Embryonic facial prominence (tissue), 1 donor: ENCODE measurements at regions not wholly inside any gene's neighbourhood (a gene's known extent, or its start where the extent isn't known, plus 50 kb on each side); places are given as distances from the start of the nearest gene placed in this dataset.
"Not testable (repeated sequence)": the region's sequence is repeated elsewhere in the genome, so short reads cannot be mapped to it uniquely, and the experiment has no call there.

Source experiments
- DNase-seq: peaks from one replicate; pipeline ENCODE4 v3.0.0-alpha.2; 2016; ENCODE audit errors: extremely low spot score

DNA sequence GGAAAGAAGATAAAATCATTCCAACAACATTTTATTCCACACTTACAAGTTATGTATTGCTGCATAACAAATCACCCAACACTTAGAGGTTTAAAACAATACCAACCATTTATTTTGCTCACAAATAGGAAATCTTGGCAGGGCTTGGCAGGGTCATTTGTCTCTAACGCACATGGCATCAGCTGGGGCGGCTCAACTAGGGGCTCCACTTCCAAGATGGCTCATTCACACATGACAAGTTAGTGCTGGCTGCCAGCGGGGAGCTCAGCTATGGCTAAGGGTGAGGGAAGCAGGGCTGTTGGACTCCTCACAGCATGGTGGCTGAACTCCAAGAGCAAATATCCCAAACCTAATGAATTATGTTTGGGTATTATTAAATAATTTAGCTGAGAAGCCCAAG is 377.0 kb downstream of the ZNF674 start:
- no peak for DNase-seq

DNA sequence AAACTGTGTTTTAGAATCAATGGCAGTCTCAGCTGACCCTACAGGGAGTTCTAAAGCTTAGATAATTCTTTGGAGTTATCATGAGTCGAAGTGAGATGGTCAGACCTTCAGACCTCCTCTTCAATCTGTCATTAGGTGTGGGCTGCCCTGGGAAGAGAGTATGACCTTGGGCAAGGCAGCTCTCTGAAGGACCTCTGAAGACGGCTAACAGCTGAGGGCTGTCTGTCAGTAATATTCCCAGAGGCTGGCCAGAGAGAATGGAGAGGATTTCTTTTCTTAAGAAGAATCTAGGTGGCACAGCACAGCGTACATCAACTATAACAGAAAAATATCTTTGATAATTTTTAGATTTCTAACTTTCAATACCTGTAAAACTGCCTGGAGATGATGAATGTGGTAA is 379.4 kb downstream of the ZNF674 start:
- DNase-seq: no peak

DNA sequence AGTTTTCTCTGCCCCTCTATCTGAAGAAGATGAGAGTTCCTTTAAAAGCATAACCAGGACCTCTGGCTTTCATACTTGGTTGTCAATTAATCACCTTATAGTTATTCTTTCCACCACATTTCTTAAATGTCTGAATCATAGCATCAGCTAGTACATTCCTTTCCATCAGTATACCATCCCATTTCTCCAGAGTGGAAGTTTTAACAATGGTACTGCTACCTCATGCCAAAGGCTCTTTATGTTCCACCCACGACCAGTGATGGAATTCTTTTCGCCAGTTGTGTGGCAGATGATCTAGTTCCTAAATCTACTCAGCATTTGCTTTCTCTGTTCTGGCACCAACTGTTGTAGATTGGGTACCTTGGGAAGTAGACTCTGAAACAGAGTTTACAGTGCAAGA is 379.8 kb downstream of the ZNF674 start:
- DNase-seq: no peak

DNA sequence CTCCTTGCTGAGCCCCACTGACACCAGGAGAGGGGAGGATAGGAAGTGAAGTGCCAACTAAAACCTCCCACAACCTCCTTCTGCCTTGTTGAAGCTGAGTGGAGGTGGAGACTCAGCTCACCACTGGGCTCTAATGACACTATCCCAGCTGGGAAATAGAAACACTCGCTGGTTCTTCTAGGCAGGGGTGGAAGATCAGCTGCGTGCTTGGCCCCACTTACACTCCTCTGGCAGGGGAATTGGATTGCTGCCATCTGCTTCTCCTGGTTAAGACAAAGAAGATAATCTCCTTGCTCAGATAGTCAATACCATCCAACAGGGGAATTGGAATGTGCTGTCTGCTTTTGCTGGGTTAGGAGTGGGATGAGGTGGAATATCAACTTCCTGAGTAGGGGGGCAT is 392.5 kb downstream of the ZNF674 start:
- no peak for DNase-seq

DNA sequence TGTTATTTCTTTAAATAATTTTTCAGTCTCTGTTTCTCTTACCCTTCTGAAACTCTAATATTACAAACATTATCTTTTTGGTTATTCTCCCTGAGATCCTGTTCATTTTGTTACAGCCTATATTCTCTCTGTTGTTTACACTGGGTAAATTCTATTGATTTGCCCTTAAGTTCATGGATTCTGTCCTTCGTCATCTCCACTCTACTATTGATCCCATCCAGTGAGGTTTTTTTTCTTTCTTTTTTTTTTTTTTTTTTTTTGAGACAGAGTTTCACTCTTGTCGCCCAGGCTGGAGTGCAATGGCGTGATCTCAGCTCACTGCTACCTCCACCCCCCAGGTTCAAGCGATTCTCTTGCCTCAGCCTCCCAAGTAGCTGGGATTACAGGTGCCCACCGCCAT is 393.9 kb downstream of the ZNF674 start:
- DNase-seq: not testable (repeated sequence)

DNA sequence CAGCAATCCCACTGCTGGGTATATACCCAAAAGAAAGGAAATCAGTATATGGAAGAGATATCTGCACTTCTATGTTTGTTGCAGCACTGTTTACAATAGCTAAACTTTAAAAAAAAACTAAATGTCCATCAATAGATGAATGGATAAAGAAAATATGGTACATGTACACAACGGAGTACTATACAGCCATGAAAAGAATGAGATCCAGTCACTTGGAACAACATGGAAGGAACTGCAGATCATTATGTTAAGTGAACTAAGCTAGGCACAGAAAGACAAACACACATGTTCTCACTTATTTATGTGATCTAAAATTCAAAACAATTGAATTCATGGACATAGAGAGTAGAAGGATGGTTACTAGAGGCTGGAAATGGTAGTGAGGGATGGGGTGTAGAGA is 400.7 kb downstream of the ZNF674 start:
- DNase-seq: no peak

DNA sequence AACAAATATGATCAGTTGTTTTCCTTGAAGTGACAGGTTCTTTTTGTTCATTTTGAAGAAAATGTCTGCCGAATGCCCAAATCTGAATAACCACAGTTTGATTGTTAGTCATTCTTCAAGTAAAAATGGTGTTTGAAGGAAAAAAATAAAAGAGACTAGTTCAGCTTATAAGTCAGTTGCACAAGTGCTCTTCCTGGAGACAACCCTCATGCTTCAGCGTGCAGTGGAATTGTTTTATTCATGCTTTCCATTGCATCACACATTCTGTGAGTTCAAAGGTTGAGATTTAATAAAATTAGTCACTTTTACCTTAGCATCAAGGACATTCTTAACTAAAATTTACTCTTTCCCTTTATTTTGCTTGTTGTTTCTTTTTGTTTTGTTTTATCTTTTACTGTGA is 404.9 kb downstream of the ZNF674 start:
- DNase-seq: no peak

DNA sequence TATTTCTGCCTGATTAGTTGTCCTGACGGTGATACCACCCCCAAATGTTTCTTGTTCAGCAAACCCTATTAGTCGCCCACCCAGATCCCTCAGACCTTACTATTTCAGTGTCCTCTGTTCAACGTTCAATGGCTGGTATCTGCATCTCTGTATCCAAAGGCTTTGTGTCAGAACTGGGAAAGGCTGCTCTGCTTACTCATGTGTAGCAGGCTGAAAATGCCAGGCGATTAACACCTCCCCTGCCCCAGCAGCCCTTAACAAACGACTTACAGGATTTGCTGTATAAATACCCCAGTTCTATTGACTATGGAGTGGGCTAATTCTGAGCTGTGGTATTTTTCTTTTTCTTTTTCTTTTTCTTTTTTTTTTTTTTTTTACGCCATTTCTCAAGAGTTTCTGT is 415.0 kb downstream of the ZNF674 start:
- no peak for DNase-seq

DNA sequence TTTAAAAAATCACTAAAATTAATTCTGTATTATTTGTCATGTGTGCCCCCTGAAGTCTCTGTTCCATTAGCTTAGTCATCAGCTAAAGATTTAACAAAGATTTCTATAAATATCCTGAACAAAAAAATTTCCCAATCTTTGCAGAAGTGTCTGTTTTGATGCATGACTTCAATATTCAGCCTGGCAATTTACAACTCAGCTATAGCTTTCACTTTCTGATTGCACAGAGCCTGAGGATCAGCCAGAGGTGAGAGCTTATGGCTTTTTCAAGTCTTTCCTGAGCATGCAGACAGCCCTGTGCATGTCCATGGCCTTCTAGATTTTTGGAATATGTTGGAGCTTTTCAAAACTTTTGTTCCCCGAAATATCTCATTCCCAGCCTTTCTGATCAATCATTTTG is 420.1 kb downstream of the ZNF674 start:
- DNase-seq: no peak

DNA sequence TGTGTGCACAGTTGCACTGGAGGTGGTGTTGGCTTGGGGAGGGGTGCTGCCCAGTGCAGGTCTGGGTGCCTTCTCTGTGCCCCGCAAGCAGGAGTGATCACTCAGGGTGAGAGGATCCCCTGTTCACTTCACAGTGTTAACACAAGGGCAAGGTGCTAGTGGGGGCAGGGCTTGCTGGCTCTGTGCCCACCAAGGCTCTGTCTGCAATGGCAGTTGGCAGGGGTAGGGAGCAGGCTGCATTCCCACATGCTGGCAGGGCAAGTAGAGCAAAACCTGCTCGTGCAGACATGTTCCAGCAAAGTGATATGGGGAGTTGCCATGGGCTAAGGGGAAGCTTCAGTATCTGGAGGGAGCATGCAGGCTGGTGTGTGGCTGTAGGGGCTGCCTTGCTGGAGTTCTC is 428.0 kb downstream of the ZNF674 start:
- no peak for DNase-seq

DNA sequence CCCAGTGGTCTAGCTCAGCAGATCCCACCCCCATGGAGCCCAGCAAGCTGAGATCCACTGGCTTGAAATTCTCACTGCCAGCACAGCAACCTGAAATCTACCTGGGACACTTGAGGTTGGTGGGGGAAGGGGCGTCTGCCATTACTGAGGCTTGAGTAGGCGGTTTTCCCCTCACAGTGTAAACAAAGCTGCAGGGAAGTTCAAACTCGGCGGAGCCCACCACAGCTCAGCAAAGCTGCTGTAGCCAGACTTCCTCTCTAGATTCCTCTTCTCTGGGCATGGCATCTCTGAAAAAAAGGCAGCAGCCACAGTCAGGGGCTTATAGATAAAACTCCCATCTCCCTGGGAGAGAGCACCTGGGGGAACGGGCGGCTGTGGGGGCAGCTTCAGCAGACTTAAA is 457.9 kb downstream of the ZNF674 start:
- not testable (repeated sequence) for DNase-seq

DNA sequence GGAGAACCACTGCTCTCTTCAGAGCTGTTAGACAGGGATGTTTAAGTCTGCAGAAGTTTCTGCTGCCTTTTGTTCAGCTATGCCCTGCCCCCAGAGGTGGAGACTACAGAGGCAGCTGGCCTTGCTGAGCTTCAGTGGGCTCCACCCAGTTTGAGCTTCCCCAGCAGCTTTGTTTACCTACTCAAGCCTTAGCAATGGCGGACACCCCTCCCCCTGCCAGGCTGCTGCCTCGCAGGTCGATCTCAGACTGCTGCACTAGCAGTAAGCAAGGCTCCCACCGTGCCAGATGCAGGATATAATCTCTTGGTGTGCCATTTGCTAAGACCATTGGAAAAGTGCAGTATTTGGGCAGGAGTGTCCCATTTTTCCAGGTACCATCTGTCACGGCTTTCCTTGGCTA is 465.1 kb downstream of the ZNF674 start:
- not testable (repeated sequence) for DNase-seq

DNA sequence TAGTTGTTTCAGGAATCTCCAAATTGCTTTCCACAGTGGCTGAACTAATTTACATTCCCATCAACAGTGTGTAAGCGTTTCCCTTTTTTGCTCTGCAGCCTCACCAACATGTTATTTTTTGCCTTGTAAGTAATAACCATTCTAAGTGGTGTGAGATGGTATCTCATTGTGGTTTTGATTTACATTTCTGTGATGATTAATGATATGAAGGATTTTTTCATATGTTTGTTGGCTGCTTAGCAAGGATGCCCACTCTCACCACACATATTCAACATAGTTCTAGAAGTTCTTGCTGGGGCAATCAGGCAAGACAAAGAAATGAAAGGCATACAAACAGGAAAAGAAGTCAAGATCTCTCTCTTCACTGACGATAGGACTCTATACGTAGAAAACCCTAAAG is 472.4 kb downstream of the ZNF674 start:
- DNase-seq: no peak

DNA sequence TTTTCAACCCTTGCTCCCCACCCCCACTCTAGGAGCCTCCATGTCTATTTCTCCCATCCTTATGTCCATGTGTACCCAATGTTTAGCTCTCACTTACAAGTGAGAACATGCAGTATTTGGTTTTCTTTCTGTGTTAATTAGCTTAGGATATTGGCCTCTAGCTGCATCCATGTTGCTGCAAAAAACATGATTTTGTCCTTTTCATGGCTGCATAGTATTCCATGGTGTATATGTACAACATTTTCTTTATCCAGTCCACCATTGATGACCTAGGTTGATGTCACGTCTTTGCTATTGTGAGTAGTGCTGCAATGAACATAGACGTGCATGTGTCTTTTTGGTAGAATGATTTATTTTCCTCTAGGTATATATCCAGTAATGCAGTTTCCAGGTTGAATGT is 472.8 kb downstream of the ZNF674 start:
- no peak for DNase-seq

DNA sequence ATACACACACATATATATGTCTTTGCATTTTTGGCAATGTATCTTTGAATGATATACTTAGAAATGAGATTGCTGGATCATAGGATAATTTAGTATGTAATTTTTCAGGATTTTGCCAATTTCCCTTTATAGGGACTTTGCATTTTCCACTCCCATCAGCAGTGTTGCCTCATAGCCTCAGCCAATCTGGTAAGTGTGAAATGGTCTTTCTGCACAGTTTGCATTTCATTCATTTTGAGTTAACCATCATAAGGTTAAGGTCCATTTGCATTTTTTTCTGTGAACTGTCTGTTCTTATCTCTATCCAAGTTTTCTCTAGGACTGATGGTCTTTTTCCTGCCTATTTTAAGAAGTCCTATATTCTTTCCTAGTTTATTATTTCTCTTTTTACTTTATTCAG is 474.8 kb downstream of the ZNF674 start:
- DNase-seq: no peak

DNA sequence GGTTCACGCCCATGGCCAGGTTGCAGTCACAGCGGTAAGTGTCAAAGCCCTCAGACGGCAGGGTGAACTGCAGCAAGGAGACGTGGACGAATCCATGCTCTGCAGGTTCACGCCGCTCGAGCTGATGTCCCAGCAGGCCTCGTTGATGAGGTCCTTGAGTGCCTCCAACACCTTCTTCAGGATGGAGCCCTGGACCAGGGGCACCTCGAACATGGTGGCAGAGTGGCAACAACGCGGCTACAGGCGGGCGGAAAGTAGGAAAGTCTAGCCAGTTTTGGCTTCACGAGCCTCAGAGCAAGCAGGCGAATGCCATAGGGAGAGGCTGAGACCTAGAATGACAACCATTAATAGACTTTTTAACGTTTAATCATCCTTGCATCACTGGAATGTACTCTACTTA is 485.9 kb downstream of the ZNF674 start:
- no peak for DNase-seq

DNA sequence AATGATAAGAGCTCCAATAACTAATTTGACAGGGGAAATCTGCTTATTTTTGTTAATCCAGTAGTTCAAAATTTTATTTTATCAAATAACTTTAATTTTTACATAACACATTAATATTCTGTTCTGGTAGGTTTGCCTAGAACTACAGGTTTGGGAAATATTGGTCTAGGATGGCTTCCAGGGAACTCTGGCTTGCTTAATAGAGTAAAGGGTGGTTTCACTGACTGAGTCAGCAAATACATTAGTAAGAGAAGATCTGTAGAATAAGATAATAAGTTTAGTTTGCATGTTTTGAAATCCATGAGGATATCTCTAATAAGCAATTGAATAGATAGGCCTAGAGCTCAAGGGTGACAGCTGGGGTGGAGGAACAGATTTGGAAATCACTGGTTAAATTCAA is 500.7 kb downstream of the ZNF674 start:
- no peak for DNase-seq

DNA sequence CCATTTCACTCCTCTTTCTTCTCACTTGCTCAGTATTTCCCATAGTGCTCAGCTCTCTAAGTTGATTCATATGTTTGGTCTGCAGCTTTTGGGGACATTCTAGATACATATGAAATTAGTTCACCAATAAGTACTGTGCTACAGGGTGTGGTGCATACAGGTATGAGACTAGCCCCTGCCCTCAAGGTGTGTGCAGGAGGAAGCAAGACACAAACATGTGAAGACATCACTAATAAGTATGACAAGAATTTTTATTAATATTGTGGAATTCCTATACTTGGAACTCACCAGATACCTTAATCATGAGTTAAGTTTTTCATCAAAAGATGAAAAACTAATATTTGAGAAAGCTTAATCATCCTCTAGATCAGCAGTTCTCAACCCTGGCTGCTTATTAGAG is 505.2 kb downstream of the ZNF674 start:
- DNase-seq: no peak

DNA sequence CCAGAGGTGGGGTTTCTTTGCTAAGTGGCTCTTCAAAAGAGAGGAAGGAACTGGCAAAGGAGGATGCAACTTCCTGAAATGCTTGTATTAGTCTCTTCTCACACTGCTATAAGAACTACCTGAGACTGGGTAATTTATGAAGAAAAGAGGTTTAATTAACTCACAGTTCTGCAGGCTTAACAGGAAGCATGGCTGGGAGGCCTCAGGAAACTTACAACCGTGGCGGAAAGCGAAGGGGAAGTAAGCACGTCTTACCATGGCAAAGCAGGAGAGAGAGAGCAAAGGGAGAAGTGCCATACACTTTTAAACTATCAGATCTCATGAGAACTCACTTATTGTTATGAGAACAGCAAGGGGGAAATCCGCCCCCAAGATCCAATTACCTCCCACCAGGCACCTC is 505.7 kb downstream of the ZNF674 start:
- DNase-seq: no peak

DNA sequence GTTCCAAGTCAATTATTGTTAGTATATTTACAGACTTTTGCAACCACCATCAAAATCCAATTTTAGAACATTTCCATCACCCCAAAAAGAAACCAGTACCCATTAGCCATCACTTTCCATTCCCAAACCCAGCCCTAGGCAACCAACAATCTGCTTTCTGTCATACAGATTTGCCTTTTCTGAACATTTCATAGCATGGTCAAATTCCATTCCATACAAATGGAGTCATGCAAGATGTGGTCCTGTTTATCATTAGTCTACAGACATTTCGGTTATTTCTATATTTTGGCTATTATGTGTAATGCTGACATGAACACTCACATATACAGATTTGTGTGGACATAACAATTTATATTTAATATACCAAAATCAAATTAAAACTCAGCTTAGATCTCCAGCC is 508.7 kb downstream of the ZNF674 start:
- DNase-seq: peak; percentile 6

DNA sequence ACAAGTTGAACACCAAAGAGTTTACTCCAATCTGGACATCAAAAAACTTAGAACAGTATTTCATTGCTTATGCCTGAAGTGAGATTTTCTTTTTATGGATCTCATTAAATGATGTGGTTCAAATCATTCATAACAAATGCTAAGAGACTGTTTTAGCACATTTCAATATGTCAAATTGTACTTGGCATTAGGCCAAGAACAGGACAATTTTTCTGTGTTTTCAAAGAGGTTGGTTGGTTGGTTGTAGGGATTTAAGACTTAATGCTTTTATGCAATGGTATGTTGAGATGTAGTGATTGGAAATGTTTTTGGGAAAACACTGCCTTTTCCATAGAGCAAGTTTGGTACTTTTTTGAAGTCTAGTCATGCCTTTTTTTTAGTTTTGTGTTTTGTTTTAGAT is 510.4 kb downstream of the ZNF674 start:
- no peak for DNase-seq

DNA sequence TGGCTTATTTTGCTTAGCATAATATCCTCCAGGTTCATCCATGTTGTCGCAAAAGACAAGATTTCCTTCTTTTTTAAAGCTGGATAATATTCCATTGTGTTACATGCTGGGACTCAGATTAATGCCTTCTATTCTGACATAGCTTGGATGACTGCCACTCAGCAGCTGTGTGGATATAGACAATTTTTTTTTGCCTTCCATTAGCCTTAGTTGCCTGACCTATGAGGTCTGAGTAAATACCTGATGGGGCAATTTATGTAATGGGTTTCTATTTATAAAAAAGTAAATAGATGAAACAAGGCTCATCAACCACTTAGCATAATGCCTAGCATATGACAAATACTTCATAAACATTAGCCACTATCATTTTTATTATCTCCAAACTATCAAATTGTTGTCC is 515.4 kb downstream of the ZNF674 start:
- no peak for DNase-seq

DNA sequence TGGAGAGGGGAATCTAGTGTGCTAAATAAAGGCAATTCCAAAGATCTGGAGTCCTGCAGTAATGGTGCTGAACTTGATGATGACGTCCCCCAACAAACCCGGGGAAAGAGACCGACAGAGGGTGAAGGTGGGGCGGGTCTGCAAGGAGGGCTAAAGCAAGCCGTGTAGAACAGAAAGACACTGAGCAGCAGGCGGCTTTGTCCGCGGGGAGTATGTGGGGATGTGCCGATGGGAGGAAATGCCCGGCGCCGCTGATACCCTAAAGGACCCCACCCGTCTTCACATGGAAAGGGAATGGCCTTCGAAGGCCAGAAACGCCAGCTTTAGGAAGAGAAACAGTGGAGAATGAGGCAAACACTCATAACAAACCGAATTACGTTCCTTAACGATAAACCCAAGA is 528.9 kb downstream of the ZNF674 start:
- no peak for DNase-seq

DNA sequence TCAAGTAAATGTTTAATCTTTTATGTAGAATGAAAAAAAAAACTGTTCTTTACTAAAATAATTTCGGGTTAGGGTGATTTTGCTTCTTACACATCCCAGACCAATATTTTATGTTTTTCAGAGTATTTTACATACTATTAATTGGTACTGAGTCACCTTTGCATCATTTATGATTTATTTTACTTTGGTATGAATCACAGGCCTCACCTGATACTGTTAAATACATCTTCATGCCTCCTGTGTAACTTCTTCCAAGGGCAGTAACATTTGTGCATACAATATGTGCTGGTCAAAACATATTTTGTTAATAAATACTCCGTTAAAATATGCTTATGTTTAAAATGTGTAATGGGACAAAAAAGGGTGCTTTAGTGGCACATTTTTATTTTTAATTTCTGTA is 529.6 kb downstream of the ZNF674 start:
- no peak for DNase-seq
